Ramos (cell line): ENCODE measurements at regions not wholly inside any gene's neighbourhood (a gene's known extent, or its start where the extent isn't known, plus 50 kb on each side); places are given as distances from the start of the nearest gene placed in this dataset.

Source experiments
- in situ Hi-C: fragments of 300-500 bp; cut with MboI; formaldehyde crosslinking; loops from one replicate; pipeline ENCODE4 v1.14.3; 2022; ENCODE audit warnings: low sequenced_read_pairs; ENCODE audit not compliant: unreplicated experiment

- in situ Hi-C loops: no loop called here
Observed at GRCh38 chr3:102205647-102206046, 229.2 kb upstream of the ZPLD1 start.

- in situ Hi-C loops: no loop called here
Observed at GRCh38 chr3:102206511-102207031, 228.2 kb upstream of the ZPLD1 start.

- in situ Hi-C loops: no loop called here
Observed at GRCh38 chr3:102207151-102207571, 227.7 kb upstream of the ZPLD1 start.

- in situ Hi-C loops: no loop called here
Observed at GRCh38 chr3:102215166-102215565, 219.6 kb upstream of the ZPLD1 start.

- in situ Hi-C loops: loop anchor here (5.0 to 10.0 kb wide), 2 partner anchors 411 to 518 kb away; no protein-coding TSS in a partner anchor
Observed at GRCh38 chr3:102223132-102223531, 211.7 kb upstream of the ZPLD1 start.

GRCh38 chr3:102224171-102224570, 210.6 kb upstream of the ZPLD1 start:
- in situ Hi-C loops: loop anchor here (5.0 to 10.0 kb wide), 2 partner anchors 412 to 519 kb away; no protein-coding TSS in a partner anchor

GRCh38 chr3:102225005-102225404, 209.8 kb upstream of the ZPLD1 start:
- in situ Hi-C loops: loop anchor here (10.0 kb wide), 1 partner anchor 520 kb away; no protein-coding TSS in a partner anchor

- in situ Hi-C loops: loop anchor here (10.0 kb wide), 1 partner anchor 521 kb away; no protein-coding TSS in a partner anchor
Observed at GRCh38 chr3:102225407-102226132, 209.2 kb upstream of the ZPLD1 start.

GRCh38 chr3:102226463-102226862, 208.4 kb upstream of the ZPLD1 start:
- in situ Hi-C loops: loop anchor here (10.0 kb wide), 1 partner anchor 522 kb away; no protein-coding TSS in a partner anchor

- in situ Hi-C loops: loop anchor here (10.0 kb wide), 1 partner anchor 524 kb away; no protein-coding TSS in a partner anchor
Observed at GRCh38 chr3:102229062-102229655, 205.7 kb upstream of the ZPLD1 start.

GRCh38 chr3:102230057-102230456, 204.8 kb upstream of the ZPLD1 start:
- in situ Hi-C loops: loop anchor here (5.0 kb wide), 1 partner anchor 307 kb away; no protein-coding TSS in a partner anchor

GRCh38 chr3:102233881-102234280, 200.9 kb upstream of the ZPLD1 start:
- in situ Hi-C loops: loop anchor here (5.0 kb wide), 1 partner anchor 303 kb away; no protein-coding TSS in a partner anchor

GRCh38 chr3:102235679-102236078, 199.1 kb upstream of the ZPLD1 start:
- in situ Hi-C loops: no loop called here

- in situ Hi-C loops: no loop called here
Observed at GRCh38 chr3:102237181-102237580, 197.6 kb upstream of the ZPLD1 start.

- in situ Hi-C loops: no loop called here
Observed at GRCh38 chr3:102237838-102238237, 197.0 kb upstream of the ZPLD1 start.

- in situ Hi-C loops: no loop called here
Observed at GRCh38 chr3:102238362-102238761, 196.5 kb upstream of the ZPLD1 start.

GRCh38 chr3:102240720-102241119, 194.1 kb upstream of the ZPLD1 start:
- in situ Hi-C loops: no loop called here

GRCh38 chr3:102248981-102249705, 185.7 kb upstream of the ZPLD1 start:
- in situ Hi-C loops: no loop called here

GRCh38 chr3:102255736-102256135, 179.1 kb upstream of the ZPLD1 start:
- in situ Hi-C loops: no loop called here

GRCh38 chr3:102258666-102259227, 176.1 kb upstream of the ZPLD1 start:
- in situ Hi-C loops: no loop called here
